LNCAP (cell line): ENCODE measurements at regions not wholly inside any gene's neighbourhood (a gene's known extent, or its start where the extent isn't known, plus 50 kb on each side); places are given as distances from the start of the nearest gene placed in this dataset.

Source experiments
- TF ChIP-seq, protein P1 (sequence below): fragments of 450-650 bp; IDR thresholded peaks from 2 replicates; pipeline ENCODE4 v1.5.1; 2017; ENCODE audit warnings: mild to moderate bottlenecking

- TF ChIP-seq, protein P1, sequence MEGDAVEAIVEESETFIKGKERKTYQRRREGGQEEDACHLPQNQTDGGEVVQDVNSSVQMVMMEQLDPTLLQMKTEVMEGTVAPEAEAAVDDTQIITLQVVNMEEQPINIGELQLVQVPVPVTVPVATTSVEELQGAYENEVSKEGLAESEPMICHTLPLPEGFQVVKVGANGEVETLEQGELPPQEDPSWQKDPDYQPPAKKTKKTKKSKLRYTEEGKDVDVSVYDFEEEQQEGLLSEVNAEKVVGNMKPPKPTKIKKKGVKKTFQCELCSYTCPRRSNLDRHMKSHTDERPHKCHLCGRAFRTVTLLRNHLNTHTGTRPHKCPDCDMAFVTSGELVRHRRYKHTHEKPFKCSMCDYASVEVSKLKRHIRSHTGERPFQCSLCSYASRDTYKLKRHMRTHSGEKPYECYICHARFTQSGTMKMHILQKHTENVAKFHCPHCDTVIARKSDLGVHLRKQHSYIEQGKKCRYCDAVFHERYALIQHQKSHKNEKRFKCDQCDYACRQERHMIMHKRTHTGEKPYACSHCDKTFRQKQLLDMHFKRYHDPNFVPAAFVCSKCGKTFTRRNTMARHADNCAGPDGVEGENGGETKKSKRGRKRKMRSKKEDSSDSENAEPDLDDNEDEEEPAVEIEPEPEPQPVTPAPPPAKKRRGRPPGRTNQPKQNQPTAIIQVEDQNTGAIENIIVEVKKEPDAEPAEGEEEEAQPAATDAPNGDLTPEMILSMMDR = peak; percentile 80
These were observed 78.5 kb upstream of the PHACTR1 start for GRCh38 chr6:12637960-12638641.

GRCh38 chr6:12640438-12640837, 76.1 kb upstream of the PHACTR1 start:
- TF ChIP-seq, protein P1 = no peak

- TF ChIP-seq, protein P1 = no peak
These were observed 70.6 kb upstream of the PHACTR1 start for GRCh38 chr6:12645941-12646340.

DNA sequence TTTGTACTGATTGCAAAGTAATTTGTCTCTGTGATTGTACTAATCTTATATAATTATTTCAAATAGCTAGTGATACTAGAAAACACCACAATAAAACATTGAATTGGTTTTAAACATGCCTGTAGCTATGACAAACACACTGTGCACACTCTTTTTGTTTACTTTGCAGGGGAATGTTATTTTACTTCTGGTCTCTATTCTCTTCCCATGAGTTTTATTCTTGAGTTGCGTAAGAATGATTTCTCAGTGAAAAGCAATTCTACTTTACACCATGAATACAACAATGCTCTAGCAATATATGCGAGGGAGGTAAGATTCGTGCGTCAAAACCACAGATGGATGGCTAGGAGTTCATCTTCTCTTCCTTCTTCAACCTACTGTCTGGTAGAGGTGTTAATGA, 68.4 kb upstream of the PHACTR1 start:
- TF ChIP-seq, protein P1 = no peak

DNA sequence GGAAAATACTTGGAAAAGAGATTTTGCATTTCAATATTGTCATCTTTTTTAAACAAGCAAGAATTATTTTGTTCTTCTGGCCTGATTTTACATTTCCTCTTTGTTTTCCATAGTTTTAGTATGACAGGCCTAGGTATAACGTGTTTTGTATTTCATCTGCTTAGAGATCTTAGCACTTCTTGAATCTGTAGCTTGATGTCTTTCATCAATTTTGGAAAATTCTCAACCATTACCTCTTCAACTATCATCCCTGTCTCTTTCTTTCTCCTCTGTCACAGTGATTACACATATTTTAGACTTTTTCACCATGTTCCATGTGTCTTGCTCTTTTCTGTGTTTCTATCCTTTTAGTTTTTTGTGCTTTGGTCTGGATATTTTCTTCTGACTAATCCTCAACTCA, 67.2 kb upstream of the PHACTR1 start:
- TF ChIP-seq, protein P1 = no peak

- TF ChIP-seq, protein P1 = no peak
These were observed 63.1 kb upstream of the PHACTR1 start for GRCh38 chr6:12653486-12653885.

DNA sequence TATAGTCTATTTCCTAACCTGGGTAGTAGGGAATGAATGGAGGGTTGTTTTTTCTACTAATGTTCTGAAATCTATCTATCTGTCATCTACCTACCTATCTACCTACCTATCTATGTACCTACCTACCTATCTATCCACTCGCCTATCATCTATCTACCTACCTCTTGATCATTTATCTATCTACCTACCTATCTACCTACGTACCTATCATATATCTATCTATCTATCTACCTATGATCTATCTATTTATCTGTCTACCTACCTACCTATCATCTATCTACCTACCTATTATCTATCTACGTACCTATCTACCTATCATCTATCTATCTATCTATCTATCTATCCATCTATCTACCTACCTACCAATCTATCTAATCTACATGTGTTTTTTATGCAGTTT, 62.5 kb upstream of the PHACTR1 start:
- TF ChIP-seq, protein P1 = no peak

GRCh38 chr6:12654514-12654913, 62.1 kb upstream of the PHACTR1 start:
- TF ChIP-seq, protein P1 = no peak
